ENCODE measurements at regions not wholly inside any gene's neighbourhood (a gene's known extent, or its start where the extent isn't known, plus 50 kb on each side); places are given as distances from the start of the nearest gene placed in this dataset.
A peak's percentile ranks its signal among the peaks of the same experiment; 100 is the strongest.

- no peak for TF ChIP-seq DZIP1 (CRISPR knock-in tag; IDR thresholded peaks at IDR 0.05)
- peak; percentile 83; the same call in 1 of the 2 replicates for TF ChIP-seq TIGD3 (CRISPR knock-in tag; IDR thresholded peaks at IDR 0.05; ENCODE audit: borderline replicate concordance)
- TF ChIP-seq PHB2 (IDR thresholded peaks at IDR 0.05; ENCODE audit: partially characterized antibody): no peak
- TF ChIP-seq ZNF674 (CRISPR knock-in tag; IDR thresholded peaks at IDR 0.05; ENCODE audit: low read depth): no peak
- TF ChIP-seq ZNF761 (CRISPR knock-in tag; conservative IDR thresholded peaks at IDR 0.05): peak; percentile 87
- 0 out of 2 replicates have a peak, but pooled peaks have one; percentile 35 for TF ChIP-seq ZNF879 (CRISPR knock-in tag; IDR thresholded peaks at IDR 0.05)
- TF ChIP-seq ZNF335 (CRISPR knock-in tag; IDR thresholded peaks at IDR 0.05): no peak
- TF ChIP-seq ZBTB14 (CRISPR knock-in tag; IDR thresholded peaks at IDR 0.05): no peak
- peak; percentile 91; the same call in 1 of the 2 replicates for TF ChIP-seq ARNTL (CRISPR knock-in tag; IDR thresholded peaks at IDR 0.05)
- 0 out of 2 replicates have a peak, but pooled peaks have one; percentile 41 for TF ChIP-seq ZNF20 (CRISPR knock-in tag; IDR thresholded peaks at IDR 0.05)
- 0 out of 2 replicates have a peak, but pooled peaks have one; percentile 83 for TF ChIP-seq SAFB2 (CRISPR knock-in tag; IDR thresholded peaks at IDR 0.05; ENCODE audit: borderline replicate concordance, low read depth)
- no peak for TF ChIP-seq KAT2B (IDR thresholded peaks at IDR 0.05; ENCODE audit: borderline replicate concordance, low read depth, low read length)
- TF ChIP-seq PRDM10 (CRISPR knock-in tag; IDR thresholded peaks at IDR 0.05; ENCODE audit: low read depth): no peak; the same call in none of the 2 replicates
- no peak; the same call in 1 of the 2 replicates for TF ChIP-seq LBX2 (CRISPR knock-in tag; IDR thresholded peaks at IDR 0.05; ENCODE audit: borderline replicate concordance)
- TF ChIP-seq ZNF10 (CRISPR knock-in tag; IDR thresholded peaks at IDR 0.05; ENCODE audit: borderline replicate concordance, low read depth): no peak
Observed at GRCh38 chr20:22511943-22512910, 72.1 kb downstream of the FOXA2 start (continued).

All from HepG2 (cell line).